ENCODE measurements at regions not wholly inside any gene's neighbourhood (a gene's known extent, or its start where the extent isn't known, plus 50 kb on each side); places are given as distances from the start of the nearest gene placed in this dataset.

DNA sequence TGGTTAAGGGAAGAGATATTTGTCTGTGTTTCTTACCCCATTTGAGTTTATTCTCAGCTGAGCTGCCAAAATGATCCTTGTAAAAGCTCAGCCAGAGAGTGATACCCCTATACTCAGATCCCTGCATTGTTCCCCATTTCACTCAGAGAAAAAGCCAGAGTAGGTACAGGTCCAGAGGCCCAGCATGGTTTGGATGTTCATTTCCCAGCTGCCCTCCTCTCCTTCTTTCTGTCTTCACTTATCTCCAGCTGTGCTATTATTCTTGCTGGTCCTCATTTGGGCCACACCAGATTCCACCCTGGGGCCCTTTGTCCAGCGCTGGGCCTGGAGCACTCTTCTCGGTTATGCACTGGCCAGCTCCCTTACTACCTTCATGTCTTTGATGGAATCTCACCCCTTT lies 187.7 kb downstream of the CHRM3 start:
- dilution Hi-C loops (cut with MboI; ENCODE audit: extremely low pct_ligation_motif_present, low sequenced_read_pairs): no loop called here
- Histone ChIP-seq H3K27me3 (ENCODE audit: control insufficient read depth, extremely low read depth, insufficient read depth, low read length) (no peaks in the 10 kb centered on the region), H3K4me2 (ENCODE audit: control insufficient read depth, extremely low read depth, insufficient read depth, low read depth, low read length) (no peak overlapping the region), H3K79me2 (ENCODE audit: control insufficient read depth, insufficient read depth, low read length) (no peaks in the 10 kb centered on the region), H3K9me1 (ENCODE audit: control insufficient read depth, extremely low read depth, insufficient read depth, low read length) (no peaks in the 10 kb centered on the region), H4K20me1 (ENCODE audit: control insufficient read depth, extremely low read depth, insufficient read depth, low read length) (no peaks in the 10 kb centered on the region), H3K4me1 (ENCODE audit: control insufficient read depth, extremely low read depth, insufficient read depth, low read length) (no peaks in the 10 kb centered on the region), H3K9me3 (ENCODE audit: control insufficient read depth, low read depth, low read length) (no peaks in the 10 kb centered on the region), H2AFZ (ENCODE audit: control insufficient read depth, low read length) (no peak overlapping the region), H3K4me3 (ENCODE audit: control insufficient read depth in 2 of 3, extremely low read depth in 1 of 3, insufficient read depth in 2 of 3, low read depth in 1 of 3, low read length in 3 of 3) (no peak overlapping the region), H3K27ac (ENCODE audit: control insufficient read depth, insufficient read depth, low read length) (no peak overlapping the region), H3K9ac (ENCODE audit: control insufficient read depth, extremely low read depth, insufficient read depth, low read length) (no peak overlapping the region), H3K36me3 (ENCODE audit: control insufficient read depth in 2 of 2, extremely low read depth in 1 of 2, insufficient read depth in 2 of 2, low read length in 2 of 2) (no peaks in the 10 kb centered on the region)
- no peak for DNase-seq (ENCODE audit: low read depth, low spot score)
- TF ChIP-seq EZH2 (IDR thresholded peaks at IDR 0.05; ENCODE audit: low read length): no peak
- TF ChIP-seq CTCF (optimal IDR thresholded peaks at IDR 0.05 in 1 of 3, IDR thresholded peaks at IDR 0.05 in 1 of 3, conservative IDR thresholded peaks at IDR 0.05 in 1 of 3; ENCODE audit: extremely low read depth in 1 of 3, insufficient read depth in 2 of 3, low read length in 3 of 3): no peak
- no peak for FAIRE-seq

DNA sequence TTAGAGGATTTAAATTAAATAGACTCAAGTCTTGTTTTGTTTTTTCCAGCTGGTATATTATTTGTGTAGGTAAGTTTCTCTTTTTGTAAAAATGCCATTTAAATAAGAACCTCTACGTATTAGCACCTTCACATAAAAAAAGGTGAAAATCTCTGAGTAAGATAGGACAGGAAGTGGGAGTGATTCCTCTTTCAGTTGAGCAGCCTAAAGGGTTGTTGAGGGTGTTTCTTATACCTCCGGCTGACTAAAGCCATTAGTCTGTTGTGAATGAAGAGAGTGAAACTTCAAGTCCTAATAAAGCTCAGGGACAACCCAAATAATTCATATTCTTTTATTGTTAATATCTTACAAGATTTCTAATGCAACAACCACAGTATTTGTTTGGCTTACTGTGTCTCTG lies 188.7 kb downstream of the CHRM3 start:
- Histone ChIP-seq H3K27ac (ENCODE audit: control insufficient read depth, insufficient read depth, low read length) (no peak overlapping the region), H3K4me2 (ENCODE audit: control insufficient read depth, extremely low read depth, insufficient read depth, low read depth, low read length) (no peak overlapping the region), H3K36me3 (ENCODE audit: control insufficient read depth in 2 of 2, extremely low read depth in 1 of 2, insufficient read depth in 2 of 2, low read length in 2 of 2) (no peaks in the 10 kb centered on the region), H3K79me2 (ENCODE audit: control insufficient read depth, insufficient read depth, low read length) (no peaks in the 10 kb centered on the region), H3K4me1 (ENCODE audit: control insufficient read depth, extremely low read depth, insufficient read depth, low read length) (no peaks in the 10 kb centered on the region), H3K9ac (ENCODE audit: control insufficient read depth, extremely low read depth, insufficient read depth, low read length) (no peak overlapping the region), H3K27me3 (ENCODE audit: control insufficient read depth, extremely low read depth, insufficient read depth, low read length) (no peaks in the 10 kb centered on the region), H3K4me3 (ENCODE audit: control insufficient read depth in 2 of 3, extremely low read depth in 1 of 3, insufficient read depth in 2 of 3, low read depth in 1 of 3, low read length in 3 of 3) (no peak overlapping the region), H2AFZ (ENCODE audit: control insufficient read depth, low read length) (no peak overlapping the region), H4K20me1 (ENCODE audit: control insufficient read depth, extremely low read depth, insufficient read depth, low read length) (no peaks in the 10 kb centered on the region), H3K9me3 (ENCODE audit: control insufficient read depth, low read depth, low read length) (no peaks in the 10 kb centered on the region), H3K9me1 (ENCODE audit: control insufficient read depth, extremely low read depth, insufficient read depth, low read length) (no peaks in the 10 kb centered on the region)
- dilution Hi-C loops (cut with MboI; ENCODE audit: extremely low pct_ligation_motif_present, low sequenced_read_pairs): no loop called here
- TF ChIP-seq EZH2 (IDR thresholded peaks at IDR 0.05; ENCODE audit: low read length): no peak
- no peak for TF ChIP-seq CTCF (optimal IDR thresholded peaks at IDR 0.05 in 1 of 3, IDR thresholded peaks at IDR 0.05 in 1 of 3, conservative IDR thresholded peaks at IDR 0.05 in 1 of 3; ENCODE audit: extremely low read depth in 1 of 3, insufficient read depth in 2 of 3, low read length in 3 of 3)
- FAIRE-seq (no peak), DNase-seq (ENCODE audit: low read depth, low spot score) (no peak)

Measured in keratinocyte (primary cell).